ENCODE measurements at regions not wholly inside any gene's neighbourhood (a gene's known extent, or its start where the extent isn't known, plus 50 kb on each side); places are given as distances from the start of the nearest gene placed in this dataset.

DNA sequence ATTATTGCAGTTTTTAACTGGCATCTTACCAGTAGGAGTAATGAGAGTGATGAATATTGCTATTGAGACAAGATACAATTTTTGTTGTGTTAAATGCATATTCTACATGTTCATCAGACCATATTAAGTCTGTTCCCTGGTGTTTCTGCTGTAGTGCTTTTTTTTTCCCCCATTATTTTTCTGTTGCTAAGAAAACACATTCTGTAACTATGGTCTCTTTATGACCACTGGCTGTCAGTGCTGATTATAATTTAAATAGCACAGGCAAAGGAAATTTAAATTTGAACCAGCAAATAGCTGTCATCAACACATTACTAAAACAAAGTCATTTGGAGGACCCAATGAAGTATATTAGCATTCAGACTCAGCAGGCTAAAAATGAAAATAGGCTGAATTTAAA is 98.3 kb upstream of the ANKRD50 start:
- DNase-seq (ENCODE audit: low spot score) = no peak
- no peak overlapping the region for H3K27ac Mint-ChIP-seq (ENCODE audit: unreplicated experiment)
- TF ChIP-seq CTCF (IDR thresholded peaks at IDR 0.05) = no peak
- peaks cover 17% of the 10 kb centered on the region for H3K9me3 Mint-ChIP-seq (ENCODE audit: low read depth)
- no peaks in the 10 kb centered on the region for H3K27me3 Mint-ChIP-seq (ENCODE audit: low read depth)
- no peaks in the 10 kb centered on the region for H3K4me1 Mint-ChIP-seq (ENCODE audit: low read depth)
- peaks cover 7% of the 10 kb centered on the region for H3K36me3 Mint-ChIP-seq (ENCODE audit: low read depth)
- no peak overlapping the region for H3K4me3 Mint-ChIP-seq (ENCODE audit: unreplicated experiment)

DNA sequence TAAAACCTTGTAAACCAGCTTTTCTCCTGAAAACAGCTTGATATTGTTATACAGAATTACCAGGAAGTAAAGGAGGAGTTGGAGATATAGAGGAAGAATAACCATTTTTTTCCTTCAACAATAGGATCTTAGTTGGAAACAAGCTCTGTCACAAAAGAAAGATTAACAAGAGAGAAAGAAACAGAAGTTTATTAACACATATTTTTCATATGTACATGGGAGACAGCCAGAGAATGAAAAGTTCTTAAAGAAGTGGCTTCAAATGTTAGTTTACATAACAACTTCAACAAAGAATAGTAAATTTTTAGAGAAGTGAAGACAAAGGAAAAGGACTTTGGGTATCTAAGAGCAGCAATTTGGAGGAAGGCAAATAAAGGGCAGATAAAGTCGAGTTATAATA is 94.9 kb upstream of the ANKRD50 start:
- Mint-ChIP-seq H3K4me3 (ENCODE audit: unreplicated experiment) (no peak overlapping the region), H3K27me3 (ENCODE audit: low read depth) (no peaks in the 10 kb centered on the region), H3K27ac (ENCODE audit: unreplicated experiment) (no peak overlapping the region), H3K9me3 (ENCODE audit: low read depth) (peaks cover 13% of the 10 kb centered on the region), H3K36me3 (ENCODE audit: low read depth) (peaks cover 7% of the 10 kb centered on the region), H3K4me1 (ENCODE audit: low read depth) (peaks cover 7% of the 10 kb centered on the region)
- no peak for DNase-seq (ENCODE audit: low spot score)
- TF ChIP-seq CTCF (IDR thresholded peaks at IDR 0.05) = no peak

GRCh38 chr4:124806403-124806802 is 93.9 kb upstream of the ANKRD50 start:
- Mint-ChIP-seq H3K9me3 (ENCODE audit: low read depth) (peaks cover 4% of the 10 kb centered on the region), H3K27ac (ENCODE audit: unreplicated experiment) (no peak overlapping the region), H3K36me3 (ENCODE audit: low read depth) (no peaks in the 10 kb centered on the region), H3K4me3 (ENCODE audit: unreplicated experiment) (no peak overlapping the region), H3K27me3 (ENCODE audit: low read depth) (no peaks in the 10 kb centered on the region), H3K4me1 (ENCODE audit: low read depth) (peaks cover 7% of the 10 kb centered on the region)
- DNase-seq (ENCODE audit: low spot score) = no peak
- no peak for TF ChIP-seq CTCF (IDR thresholded peaks at IDR 0.05)

- Mint-ChIP-seq H3K36me3 (ENCODE audit: low read depth) (no peaks in the 10 kb centered on the region), H3K27ac (ENCODE audit: unreplicated experiment) (no peak overlapping the region), H3K4me1 (ENCODE audit: low read depth) (peaks cover 7% of the 10 kb centered on the region), H3K27me3 (ENCODE audit: low read depth) (no peaks in the 10 kb centered on the region), H3K9me3 (ENCODE audit: low read depth) (peaks cover 3% of the 10 kb centered on the region), H3K4me3 (ENCODE audit: unreplicated experiment) (no peak overlapping the region)
- no peak for TF ChIP-seq CTCF (IDR thresholded peaks at IDR 0.05)
- DNase-seq (ENCODE audit: low spot score) = no peak
These were observed 92.1 kb upstream of the ANKRD50 start for GRCh38 chr4:124804584-124804983.

GRCh38 chr4:124804041-124804440 is 91.5 kb upstream of the ANKRD50 start:
- H3K4me3 Mint-ChIP-seq (ENCODE audit: unreplicated experiment) = no peak overlapping the region
- no peak for DNase-seq (ENCODE audit: low spot score)
- TF ChIP-seq CTCF (IDR thresholded peaks at IDR 0.05) = no peak
- H3K27ac Mint-ChIP-seq (ENCODE audit: unreplicated experiment) = no peak overlapping the region
- no peaks in the 10 kb centered on the region for H3K36me3 Mint-ChIP-seq (ENCODE audit: low read depth)
- H3K9me3 Mint-ChIP-seq (ENCODE audit: low read depth) = peaks cover 3% of the 10 kb centered on the region
- H3K4me1 Mint-ChIP-seq (ENCODE audit: low read depth) = peaks cover 7% of the 10 kb centered on the region
- no peaks in the 10 kb centered on the region for H3K27me3 Mint-ChIP-seq (ENCODE audit: low read depth)
